ENCODE measurements at regions not wholly inside any gene's neighbourhood (a gene's known extent, or its start where the extent isn't known, plus 50 kb on each side); places are given as distances from the start of the nearest gene placed in this dataset.

DNA sequence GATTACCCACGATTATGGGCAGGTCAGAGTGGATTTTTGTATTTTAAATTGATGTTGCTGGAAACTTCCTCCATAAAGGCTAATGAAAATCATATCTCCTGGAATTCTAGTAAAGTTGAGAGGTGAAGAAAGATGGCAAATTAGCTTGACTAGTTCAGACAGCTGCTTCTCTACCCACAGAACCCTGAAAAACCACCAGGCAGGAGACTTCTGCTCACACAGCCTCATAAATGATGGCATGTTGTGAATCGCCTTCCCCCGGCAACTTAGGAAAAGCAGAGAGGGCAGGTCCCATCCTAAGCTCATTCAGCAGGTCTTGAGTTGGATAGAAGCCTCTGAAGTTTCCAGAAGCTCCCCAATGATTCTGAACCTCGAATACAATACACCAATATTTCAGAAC, 87.6 kb upstream of the SLC7A1 start:
- Histone ChIP-seq H3K79me2 (ENCODE audit: control insufficient read depth, insufficient read depth, low read length) (no peaks in the 10 kb centered on the region), H4K20me1 (ENCODE audit: control insufficient read depth, extremely low read depth, insufficient read depth, low read length) (no peaks in the 10 kb centered on the region), H2AFZ (ENCODE audit: low read length) (no peak overlapping the region), H3K4me1 (ENCODE audit: control insufficient read depth, extremely low read depth, insufficient read depth, low read length) (no peaks in the 10 kb centered on the region), H3K9me3 (ENCODE audit: control insufficient read depth, insufficient read depth, low read depth, low read length) (no peaks in the 10 kb centered on the region), H3K36me3 (ENCODE audit: control insufficient read depth, insufficient read depth, low read length) (no peaks in the 10 kb centered on the region), H3K27ac (ENCODE audit: insufficient read depth, low read length) (no peak overlapping the region), H3K27me3 (ENCODE audit: control insufficient read depth, insufficient read depth, low read length) (peaks cover 8% of the 10 kb centered on the region), H3K4me3 (replicated peaks in 1 of 4; ENCODE audit: control extremely low read depth in 1 of 4, insufficient read depth in 1 of 4, low read depth in 3 of 4, low read length in 4 of 4) (no peak overlapping the region), H3K4me2 (ENCODE audit: extremely low read depth, insufficient read depth, low read length) (no peak overlapping the region), H3K9ac (ENCODE audit: insufficient read depth, low read length) (no peak overlapping the region)
- no peak for DNase-seq (ENCODE audit: low read depth in 2 of 2)
- TF ChIP-seq, protein P1, sequence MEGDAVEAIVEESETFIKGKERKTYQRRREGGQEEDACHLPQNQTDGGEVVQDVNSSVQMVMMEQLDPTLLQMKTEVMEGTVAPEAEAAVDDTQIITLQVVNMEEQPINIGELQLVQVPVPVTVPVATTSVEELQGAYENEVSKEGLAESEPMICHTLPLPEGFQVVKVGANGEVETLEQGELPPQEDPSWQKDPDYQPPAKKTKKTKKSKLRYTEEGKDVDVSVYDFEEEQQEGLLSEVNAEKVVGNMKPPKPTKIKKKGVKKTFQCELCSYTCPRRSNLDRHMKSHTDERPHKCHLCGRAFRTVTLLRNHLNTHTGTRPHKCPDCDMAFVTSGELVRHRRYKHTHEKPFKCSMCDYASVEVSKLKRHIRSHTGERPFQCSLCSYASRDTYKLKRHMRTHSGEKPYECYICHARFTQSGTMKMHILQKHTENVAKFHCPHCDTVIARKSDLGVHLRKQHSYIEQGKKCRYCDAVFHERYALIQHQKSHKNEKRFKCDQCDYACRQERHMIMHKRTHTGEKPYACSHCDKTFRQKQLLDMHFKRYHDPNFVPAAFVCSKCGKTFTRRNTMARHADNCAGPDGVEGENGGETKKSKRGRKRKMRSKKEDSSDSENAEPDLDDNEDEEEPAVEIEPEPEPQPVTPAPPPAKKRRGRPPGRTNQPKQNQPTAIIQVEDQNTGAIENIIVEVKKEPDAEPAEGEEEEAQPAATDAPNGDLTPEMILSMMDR (conservative IDR thresholded peaks at IDR 0.05 in 1 of 2, IDR thresholded peaks at IDR 0.05 in 1 of 2; ENCODE audit: low read depth in 1 of 2, low read length in 2 of 2) = no peak
- TF ChIP-seq EZH2 (IDR thresholded peaks at IDR 0.05; ENCODE audit: low read length, missing control alignments) = no peak

DNA sequence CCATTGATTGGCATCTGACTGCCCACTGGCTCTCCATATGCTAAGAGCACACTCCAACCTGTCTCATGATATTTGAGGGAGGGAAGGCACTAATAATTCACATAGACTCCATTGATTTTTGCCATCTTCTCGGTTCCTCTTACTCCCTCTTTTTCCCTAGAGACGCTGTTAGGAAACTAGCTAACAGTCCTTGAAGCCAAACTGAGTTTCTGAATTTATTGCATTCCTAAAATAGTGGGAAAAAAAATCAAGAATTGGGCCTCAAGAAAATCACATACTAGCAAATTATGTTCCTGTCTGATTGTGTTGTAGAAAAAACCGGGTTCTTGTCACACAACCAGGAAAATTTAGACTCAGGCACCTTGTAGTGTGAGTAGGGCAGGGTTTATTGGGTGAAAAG, 86.4 kb upstream of the SLC7A1 start:
- no peaks in the 10 kb centered on the region for H4K20me1 ChIP-seq (ENCODE audit: control insufficient read depth, extremely low read depth, insufficient read depth, low read length)
- H3K36me3 ChIP-seq (ENCODE audit: control insufficient read depth, insufficient read depth, low read length) = no peaks in the 10 kb centered on the region
- no peak overlapping the region for H3K4me3 ChIP-seq (replicated peaks in 1 of 4; ENCODE audit: control extremely low read depth in 1 of 4, insufficient read depth in 1 of 4, low read depth in 3 of 4, low read length in 4 of 4)
- no peaks in the 10 kb centered on the region for H3K79me2 ChIP-seq (ENCODE audit: control insufficient read depth, insufficient read depth, low read length)
- no peaks in the 10 kb centered on the region for H3K9me3 ChIP-seq (ENCODE audit: control insufficient read depth, insufficient read depth, low read depth, low read length)
- H3K4me1 ChIP-seq (ENCODE audit: control insufficient read depth, extremely low read depth, insufficient read depth, low read length) = peaks cover 1% of the 10 kb centered on the region
- H3K27ac ChIP-seq (ENCODE audit: insufficient read depth, low read length) = no peak overlapping the region
- no peak overlapping the region for H3K9ac ChIP-seq (ENCODE audit: insufficient read depth, low read length)
- TF ChIP-seq, protein P1 (conservative IDR thresholded peaks at IDR 0.05 in 1 of 2, IDR thresholded peaks at IDR 0.05 in 1 of 2; ENCODE audit: low read depth in 1 of 2, low read length in 2 of 2) = no peak
- TF ChIP-seq EZH2 (IDR thresholded peaks at IDR 0.05; ENCODE audit: low read length, missing control alignments) = no peak
- H3K4me2 ChIP-seq (ENCODE audit: extremely low read depth, insufficient read depth, low read length) = no peak overlapping the region
- H2AFZ ChIP-seq (ENCODE audit: low read length) = no peak overlapping the region
- no peak for DNase-seq (ENCODE audit: low read depth in 2 of 2)
- peaks cover 8% of the 10 kb centered on the region for H3K27me3 ChIP-seq (ENCODE audit: control insufficient read depth, insufficient read depth, low read length)

DNA sequence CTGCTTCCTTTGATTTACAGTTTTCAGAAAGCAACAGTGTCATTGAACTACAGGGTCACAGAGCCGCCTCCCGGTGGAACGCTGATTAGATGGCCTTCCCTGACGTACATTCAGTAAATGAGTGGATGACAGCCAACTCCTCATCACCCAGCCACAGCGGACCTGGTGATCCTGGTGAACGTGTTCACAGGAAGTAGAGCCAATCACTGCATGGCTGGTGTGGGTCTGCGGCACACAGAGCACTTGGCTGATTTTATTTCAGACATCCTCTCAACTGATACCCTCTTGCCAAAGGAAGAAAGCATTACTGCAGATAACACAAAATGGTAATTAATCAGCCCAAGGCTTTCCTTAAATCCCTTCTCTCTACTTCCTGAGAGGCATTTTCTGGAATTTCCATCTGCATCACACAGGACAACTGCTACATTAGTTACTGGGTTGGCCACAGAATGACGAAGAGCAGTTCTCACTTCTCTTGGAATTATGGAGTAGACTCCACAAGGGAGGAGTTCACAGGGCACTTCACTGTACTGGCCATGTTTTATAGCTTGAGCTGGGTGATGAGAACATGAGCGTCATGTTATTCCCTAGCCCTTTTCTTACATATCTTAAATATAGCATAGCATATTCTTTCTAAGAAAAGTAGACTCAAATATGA, 84.0 kb upstream of the SLC7A1 start:
- peaks cover 8% of the 10 kb centered on the region for H3K27me3 ChIP-seq (ENCODE audit: control insufficient read depth, insufficient read depth, low read length)
- no peak overlapping the region for H3K4me2 ChIP-seq (ENCODE audit: extremely low read depth, insufficient read depth, low read length)
- no peaks in the 10 kb centered on the region for H3K36me3 ChIP-seq (ENCODE audit: control insufficient read depth, insufficient read depth, low read length)
- peak overlapping the region; percentile 26 for H2AFZ ChIP-seq (ENCODE audit: low read length)
- H3K9ac ChIP-seq (ENCODE audit: insufficient read depth, low read length) = no peak overlapping the region
- TF ChIP-seq, protein P1 (conservative IDR thresholded peaks at IDR 0.05 in 1 of 2, IDR thresholded peaks at IDR 0.05 in 1 of 2; ENCODE audit: low read depth in 1 of 2, low read length in 2 of 2) = no peak
- no peak for TF ChIP-seq EZH2 (IDR thresholded peaks at IDR 0.05; ENCODE audit: low read length, missing control alignments)
- H3K4me3 ChIP-seq (replicated peaks in 1 of 4; ENCODE audit: control extremely low read depth in 1 of 4, insufficient read depth in 1 of 4, low read depth in 3 of 4, low read length in 4 of 4) = no peak overlapping the region
- H3K9me3 ChIP-seq (ENCODE audit: control insufficient read depth, insufficient read depth, low read depth, low read length) = no peaks in the 10 kb centered on the region
- H3K4me1 ChIP-seq (ENCODE audit: control insufficient read depth, extremely low read depth, insufficient read depth, low read length) = peaks cover 3% of the 10 kb centered on the region
- H3K79me2 ChIP-seq (ENCODE audit: control insufficient read depth, insufficient read depth, low read length) = no peaks in the 10 kb centered on the region
- H4K20me1 ChIP-seq (ENCODE audit: control insufficient read depth, extremely low read depth, insufficient read depth, low read length) = no peaks in the 10 kb centered on the region
- peak in 1 of 2 donors; percentile 63 for DNase-seq (ENCODE audit: low read depth in 2 of 2)
- no peak overlapping the region for H3K27ac ChIP-seq (ENCODE audit: insufficient read depth, low read length)
